ENCODE measurements at regions not wholly inside any gene's neighbourhood (a gene's known extent, or its start where the extent isn't known, plus 50 kb on each side); places are given as distances from the start of the nearest gene placed in this dataset.
"Not testable (repeated sequence)": the region's sequence is repeated elsewhere in the genome, so short reads cannot be mapped to it uniquely, and the experiment has no call there.

DNA sequence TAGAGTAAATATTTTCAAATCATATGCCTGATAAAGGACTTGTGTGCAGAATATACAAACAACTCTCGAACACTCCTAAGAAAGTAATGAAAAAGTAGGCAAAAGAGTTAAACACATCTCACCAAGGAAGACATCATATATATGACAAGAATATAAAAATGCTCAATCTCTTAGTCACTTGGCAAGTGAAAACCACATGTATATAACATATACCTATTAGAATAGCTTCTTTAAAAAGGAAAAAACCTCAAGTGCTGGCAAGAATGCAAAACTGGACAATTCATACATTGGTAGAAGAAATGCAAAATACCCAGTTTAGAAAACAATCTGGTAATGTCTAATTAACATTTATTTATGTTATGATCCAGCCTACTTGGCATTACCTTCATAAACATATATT, 146.6 kb upstream of the DGKB start:
- DNase-seq: no peak

DNA sequence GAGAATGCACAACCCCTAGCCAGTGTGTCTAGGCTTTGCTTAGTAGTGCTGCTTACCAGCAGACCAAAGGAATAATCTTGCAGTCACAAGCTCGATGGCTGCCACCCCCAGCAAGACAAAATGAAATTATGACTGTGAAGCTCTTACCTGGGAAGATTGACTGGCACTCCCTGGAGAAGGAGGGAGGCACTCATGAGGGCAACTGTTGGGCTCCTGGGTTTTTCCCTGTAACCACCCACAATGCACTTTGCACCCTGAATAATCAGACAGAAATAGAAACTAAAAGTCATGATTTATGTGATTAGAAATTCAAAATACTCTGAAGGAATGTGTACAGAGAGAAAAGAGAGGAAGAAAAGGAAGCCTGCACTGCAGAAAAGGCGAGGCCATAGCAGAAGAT, 144.3 kb upstream of the DGKB start:
- no peak for DNase-seq

DNA sequence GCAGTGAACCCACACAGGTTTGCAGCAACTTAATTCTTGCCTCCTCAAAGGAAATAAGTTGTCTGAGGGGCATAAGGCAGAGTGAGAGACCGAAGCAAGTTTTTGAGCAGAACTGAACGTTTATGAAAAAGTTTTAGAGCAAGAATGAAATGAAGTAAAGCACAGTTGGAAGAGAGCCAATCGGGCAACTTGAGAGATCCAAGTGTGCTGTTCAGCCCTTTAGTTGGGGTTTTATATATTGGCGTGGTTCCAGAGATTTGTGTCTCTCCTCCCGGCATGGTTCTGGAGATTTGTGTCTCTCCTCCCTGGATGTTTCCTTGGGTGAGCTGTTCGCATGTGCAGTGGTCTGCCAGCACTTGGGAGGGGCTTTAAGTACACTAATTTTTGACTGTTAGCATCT, 141.4 kb upstream of the DGKB start:
- DNase-seq: no peak

DNA sequence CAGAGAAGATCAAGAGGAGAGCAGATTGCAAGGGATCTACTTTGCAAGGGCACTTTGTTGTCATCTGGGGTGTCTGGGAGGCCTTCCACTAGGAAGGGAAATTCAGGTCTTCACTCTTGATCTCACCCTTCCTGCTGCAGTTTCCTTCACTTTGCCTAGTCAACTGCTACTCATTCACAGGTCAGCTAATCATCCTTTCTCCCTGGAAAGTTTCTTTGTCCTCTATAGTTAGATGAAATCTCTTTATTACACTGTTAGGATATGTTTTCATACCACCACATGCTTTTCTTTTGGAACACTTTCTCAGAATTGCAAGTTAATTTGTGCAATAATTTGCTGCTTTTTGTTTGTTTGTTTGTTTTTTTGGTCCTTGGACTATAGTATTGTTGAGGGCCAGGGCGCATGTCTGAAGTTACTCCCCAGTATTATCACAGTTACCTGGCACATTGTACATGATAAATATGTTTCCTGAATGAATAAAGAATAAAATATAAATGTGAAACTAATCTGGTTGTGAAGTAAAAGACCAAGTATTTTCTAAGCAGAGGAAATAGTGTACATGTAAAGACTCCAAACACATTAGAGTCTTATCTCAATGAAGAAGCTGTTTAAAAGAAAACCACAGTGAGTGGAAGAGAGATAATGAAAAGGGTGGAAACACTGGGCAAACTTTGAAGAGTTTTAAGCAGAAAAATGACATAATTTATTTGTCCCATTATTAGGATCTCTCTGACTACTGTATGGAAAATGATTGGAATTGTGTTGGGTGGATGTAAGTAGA, 139.9 kb upstream of the DGKB start:
- no peak for DNase-seq

- peak; percentile 60 for DNase-seq
Measured at GRCh38 chr7:15041226-15041625, 138.7 kb upstream of the DGKB start.

DNA sequence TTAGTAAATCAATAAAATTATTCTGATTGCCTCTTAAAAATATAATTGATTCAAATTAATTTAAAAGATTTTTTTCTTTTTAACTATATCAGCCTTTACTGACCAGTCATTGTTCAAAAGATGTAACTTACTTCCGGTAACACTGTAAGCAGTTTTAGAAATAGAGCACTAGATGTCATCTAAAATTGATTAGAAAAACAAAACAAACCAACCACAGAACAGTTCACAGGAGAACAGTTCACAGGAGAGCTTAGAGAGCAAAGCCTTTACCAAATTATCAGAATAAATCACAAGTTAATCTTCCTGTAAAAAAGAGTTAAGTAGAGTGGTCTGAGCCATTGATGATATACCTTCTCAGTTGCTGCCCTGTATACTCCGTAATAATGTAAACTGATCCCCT, 133.3 kb upstream of the DGKB start:
- DNase-seq: no peak

DNA sequence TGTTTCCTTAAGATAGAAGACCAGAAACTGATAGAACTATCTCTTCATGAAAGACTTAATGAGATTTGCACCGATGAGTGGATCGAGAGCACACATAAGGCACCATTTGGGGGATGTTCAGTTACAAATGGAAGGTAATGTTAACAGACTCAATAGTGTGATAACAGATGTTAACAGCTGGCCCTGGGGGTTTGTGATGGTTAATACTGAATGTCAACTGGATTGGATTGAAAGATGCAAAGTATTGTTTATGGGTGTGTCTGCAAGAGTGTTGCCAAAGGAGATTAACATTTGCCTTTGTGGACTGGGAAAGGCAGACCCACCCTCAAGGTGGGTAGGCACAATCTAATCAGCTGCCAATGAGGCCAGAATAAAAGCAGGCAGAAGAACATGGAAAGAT, 130.5 kb upstream of the DGKB start:
- DNase-seq: no peak

DNA sequence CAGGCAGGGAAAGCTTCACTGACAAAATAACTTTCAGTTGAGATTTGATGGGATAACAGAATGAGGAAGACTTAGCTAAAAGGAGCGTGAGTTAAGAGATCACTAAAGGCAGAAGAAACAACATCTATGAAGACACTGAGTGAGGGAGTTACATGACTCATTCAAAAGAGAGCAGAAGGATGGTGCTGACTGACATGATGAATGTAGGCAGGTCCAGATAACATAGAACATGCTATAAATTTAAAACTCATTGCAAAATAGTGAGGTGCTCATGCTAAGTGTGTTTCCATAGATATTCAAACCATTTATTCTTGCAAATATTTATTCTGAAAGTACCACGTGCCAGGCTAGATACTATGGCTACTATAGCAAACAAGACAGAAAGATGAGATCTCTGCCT, 116.4 kb upstream of the DGKB start:
- peak; percentile 82 for DNase-seq

- peak; percentile 77 for DNase-seq
Measured at GRCh38 chr7:15016766-15017165, 114.2 kb upstream of the DGKB start.

- DNase-seq: no peak
Measured at GRCh38 chr7:15016315-15016667, 113.7 kb upstream of the DGKB start.

GRCh38 chr7:15015545-15016314, 113.2 kb upstream of the DGKB start:
- peak; percentile 78 for DNase-seq

DNA sequence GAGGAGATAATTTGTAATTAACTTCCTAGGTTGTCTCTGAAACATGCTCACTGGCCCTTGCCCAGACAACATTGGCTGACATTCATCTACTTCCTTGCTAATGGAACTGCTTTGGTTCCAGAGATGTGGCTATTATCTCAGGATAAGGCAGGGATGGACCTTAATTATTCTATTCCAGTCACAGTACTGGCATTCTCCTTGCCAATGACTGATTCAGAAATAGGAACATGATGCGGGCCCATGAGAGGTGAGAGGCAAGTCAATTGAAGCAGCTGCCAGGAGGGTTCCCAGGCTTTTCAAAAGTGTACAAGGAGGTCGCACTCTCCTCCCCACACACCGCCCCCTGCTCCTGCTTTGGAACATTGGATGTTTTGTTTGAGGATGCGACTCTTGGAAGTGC, 109.6 kb upstream of the DGKB start:
- DNase-seq: no peak

GRCh38 chr7:15011289-15011688, 108.7 kb upstream of the DGKB start:
- DNase-seq: no peak

DNA sequence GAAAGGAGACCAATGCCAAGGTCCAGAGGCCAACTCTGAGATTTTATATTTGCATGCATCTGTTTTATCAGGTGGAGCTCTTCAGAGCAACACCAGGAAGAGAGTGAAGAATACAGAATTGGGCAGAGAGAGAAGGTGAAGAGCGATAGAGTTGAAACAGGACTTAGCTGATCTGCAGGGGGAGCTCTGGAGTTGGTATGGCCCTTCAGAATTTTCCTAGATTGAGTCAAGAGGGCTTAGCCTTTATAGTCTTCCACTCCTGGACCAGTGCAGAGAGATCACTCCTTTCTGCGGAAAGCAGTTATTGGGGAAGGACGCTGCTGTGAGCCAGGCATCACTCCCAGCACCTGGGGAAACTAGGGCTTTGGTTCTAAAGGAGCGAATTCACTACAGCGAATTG, 105.0 kb upstream of the DGKB start:
- peak; percentile 45 for DNase-seq

DNA sequence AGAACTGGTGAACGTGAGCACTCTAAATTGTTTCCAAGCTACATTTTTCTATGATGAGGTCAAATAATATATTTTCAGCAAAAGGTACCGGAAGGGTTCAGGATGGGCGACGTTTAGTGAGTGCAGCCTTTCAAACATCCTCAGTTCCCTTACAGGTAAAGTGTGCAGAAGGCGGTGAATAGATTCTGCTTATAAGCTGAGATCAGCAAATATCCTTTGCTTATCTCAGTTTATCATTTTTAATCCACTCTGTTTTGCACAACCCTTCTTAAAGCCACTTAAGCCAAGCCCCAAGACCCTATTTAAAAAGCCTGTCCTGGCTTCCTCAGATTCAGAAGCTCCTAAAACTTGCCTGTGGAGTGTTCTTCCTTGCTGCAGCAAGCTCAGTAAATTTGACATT, 103.1 kb upstream of the DGKB start:
- no peak for DNase-seq

DNA sequence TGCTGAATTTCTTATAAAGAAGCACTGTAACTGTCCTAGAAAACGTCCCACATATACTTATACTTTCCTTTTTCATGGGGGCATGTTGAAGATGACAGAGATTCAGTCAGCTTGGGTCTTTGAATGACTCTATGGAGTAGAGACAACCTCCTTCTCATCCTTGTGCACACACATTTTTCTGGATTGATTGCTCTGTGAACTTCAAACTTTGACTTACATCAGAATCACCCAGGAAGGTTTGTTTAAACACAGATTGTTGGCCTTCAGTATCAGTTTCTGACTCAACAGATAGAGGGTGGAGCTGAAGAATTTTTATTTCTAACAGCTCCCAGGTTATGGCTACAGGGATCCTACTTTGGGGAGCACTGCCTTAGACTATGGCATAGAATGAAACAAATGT, 97.6 kb upstream of the DGKB start:
- no peak for DNase-seq

DNA sequence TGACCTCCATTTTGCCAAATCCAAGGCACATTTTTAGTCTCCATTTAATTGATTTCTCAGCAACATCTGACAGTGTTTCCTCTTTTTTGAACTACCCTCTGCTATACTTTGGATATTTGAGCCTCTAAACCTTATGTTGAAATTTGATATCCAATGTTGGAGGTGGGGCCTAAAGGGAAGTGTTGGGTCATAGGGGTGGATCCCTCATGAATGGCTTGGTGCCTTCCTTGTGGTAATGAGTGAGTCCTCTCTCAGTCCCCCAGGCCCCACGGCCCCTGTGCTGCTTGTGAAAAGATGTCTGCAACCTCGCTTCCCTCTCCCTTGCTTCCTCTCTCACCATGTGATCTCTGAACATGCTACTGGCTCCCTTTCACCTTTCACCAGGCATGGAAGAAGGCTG, 96.8 kb upstream of the DGKB start:
- DNase-seq: no peak

DNA sequence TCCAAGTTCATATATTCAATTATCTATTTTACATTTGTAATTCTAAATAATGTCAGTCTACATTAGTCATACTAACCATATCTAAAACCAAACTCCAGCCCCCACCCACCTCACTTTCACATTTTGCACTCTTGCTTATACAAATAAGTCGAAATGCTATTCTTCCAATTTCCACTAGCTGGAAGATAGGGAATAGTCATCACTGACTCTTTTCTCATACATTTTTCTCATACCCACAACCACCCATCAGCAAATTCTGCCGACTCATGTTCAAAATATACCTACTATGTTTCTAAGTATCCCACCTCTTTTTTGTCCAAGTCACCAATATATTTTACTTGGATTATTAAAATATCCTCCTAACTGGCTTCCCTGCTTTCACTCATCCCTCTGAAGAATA, 93.2 kb upstream of the DGKB start:
- no peak for DNase-seq

GRCh38 chr7:14988941-14989340, 86.4 kb upstream of the DGKB start:
- no peak for DNase-seq

GRCh38 chr7:14978687-14979086, 76.1 kb upstream of the DGKB start:
- DNase-seq: no peak

- no peak for DNase-seq
Measured at GRCh38 chr7:14974688-14975087, 72.1 kb upstream of the DGKB start.

- no peak for DNase-seq
Measured at GRCh38 chr7:14973712-14974428, 71.3 kb upstream of the DGKB start.

DNA sequence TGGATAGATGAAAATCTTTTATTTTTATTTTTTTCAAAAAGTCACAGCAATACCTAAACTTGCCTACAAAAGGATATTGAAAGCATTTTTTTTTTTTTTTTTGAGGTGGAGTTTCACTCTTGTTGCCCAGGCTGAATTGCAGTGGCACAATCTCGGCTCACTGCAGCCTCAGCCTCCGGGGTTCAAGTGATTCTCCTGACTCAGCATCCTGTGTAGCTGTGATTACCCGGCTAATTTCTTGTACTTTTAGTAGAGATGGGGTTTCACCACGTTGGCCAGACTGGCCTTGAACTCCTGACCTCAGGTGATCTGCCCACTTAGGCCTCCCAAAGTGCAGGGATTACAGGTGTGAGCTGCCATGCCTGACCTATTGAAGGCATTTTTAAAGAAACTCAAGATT, 69.1 kb upstream of the DGKB start:
- DNase-seq: not testable (repeated sequence)

DNA sequence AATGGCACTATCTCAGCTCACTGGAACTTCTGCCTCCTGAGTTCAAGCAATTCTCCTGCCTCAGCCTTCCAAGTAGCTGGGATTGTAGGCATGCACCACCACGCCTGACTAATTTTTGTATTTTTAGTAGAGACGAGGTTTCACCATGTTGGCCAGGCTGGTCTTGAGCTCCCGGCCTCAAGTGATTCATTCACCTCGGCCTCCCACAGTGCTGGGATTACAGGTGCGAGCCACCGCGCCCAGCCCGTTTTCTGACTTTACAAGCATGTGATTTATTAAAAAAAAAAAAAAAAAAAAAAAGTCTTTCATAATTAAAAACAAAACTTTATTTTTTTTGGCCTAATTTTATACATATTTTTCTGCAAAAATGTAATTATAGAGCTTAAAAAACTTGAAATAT, 64.8 kb upstream of the DGKB start:
- DNase-seq: not testable (repeated sequence)

Measured in NCI-H226 (cell line).